HK-2 (cell line): ENCODE measurements at regions not wholly inside any gene's neighbourhood (a gene's known extent, or its start where the extent isn't known, plus 50 kb on each side); places are given as distances from the start of the nearest gene placed in this dataset.

Experiments used
- DNase-seq: peaks from one replicate; pipeline ENCODE4 v3.0.0-alpha.2; 2018; ENCODE audit not compliant: unreplicated experiment

GRCh38 chr7:25844102-25844870 lies 307.7 kb upstream of the NFE2L3 start:
- no peak for DNase-seq

DNA sequence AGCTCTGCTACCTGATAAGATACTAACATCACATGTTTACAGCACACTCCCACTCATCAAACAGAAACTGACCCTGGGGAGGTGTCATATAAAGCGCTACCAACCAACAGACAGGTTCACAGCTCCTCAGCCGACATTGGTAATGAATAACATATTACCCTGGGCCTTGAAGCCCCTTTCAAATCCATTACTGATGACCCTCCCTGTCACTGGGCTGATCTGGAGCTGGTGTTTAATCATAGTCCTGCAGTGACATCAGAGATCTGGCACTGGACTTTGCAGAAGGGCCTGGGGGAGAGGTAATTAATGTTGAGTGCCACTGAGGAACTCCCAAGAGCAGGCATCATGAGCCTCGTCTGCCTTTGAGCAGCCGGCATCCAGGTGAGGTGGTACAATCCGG lies 306.5 kb upstream of the NFE2L3 start:
- DNase-seq, result no peak

DNA sequence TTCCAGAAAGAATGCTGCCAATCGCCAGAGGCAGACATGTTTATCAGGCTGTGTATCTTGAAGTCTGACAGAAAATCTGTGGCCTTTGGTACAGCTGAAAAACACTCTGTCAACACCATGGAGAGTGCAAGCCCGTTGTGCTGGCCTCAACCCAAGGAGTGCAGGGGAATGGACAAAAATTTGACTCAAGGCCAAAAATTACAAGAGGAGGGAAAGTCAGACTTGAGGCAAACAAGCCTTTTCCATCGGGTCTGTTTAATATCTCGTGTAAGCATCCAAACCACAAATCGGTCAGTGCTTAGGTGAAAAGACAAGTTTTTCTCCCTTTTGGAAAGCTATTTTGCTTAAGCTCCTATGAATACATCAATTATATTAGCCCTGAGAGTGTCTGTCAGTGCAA lies 305.3 kb upstream of the NFE2L3 start:
- DNase-seq, result no peak

DNA sequence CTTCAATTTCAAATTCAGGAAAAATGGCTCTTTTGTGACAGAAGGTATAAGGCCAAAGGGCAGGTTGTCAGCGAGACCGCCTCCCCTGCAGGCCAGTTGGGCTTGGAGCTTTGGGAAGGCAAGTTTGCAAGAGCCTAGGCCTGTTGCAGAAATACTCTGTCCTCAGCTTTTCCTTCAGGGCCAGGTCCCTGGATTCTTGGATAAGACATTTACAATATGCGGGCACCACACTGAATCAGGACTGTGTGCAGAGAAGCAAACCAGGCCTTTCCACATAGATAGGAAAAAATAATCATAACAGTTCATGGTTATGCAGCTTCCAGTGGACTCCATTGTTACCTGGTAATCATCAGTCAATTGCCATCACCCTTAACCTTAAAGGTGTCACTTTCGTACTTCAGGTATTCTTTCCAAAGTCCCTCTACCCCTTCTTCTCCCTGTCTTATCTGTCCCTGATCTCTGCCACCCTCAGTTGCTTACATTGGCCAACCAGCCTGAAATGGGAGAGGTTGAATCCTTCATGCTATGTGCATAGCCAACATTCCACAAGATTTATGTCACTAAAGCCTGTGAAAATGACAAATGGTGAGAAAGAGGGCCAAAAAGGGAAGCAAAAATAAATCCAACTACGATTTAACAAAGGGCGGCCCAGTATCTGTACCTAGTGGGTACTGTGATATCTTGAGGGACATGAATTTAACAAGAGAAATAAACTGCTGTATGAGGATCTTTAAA lies 304.5 kb upstream of the NFE2L3 start:
- no peak for DNase-seq

- DNase-seq, result peak; percentile 72
Measured at GRCh38 chr7:25849500-25850184, 302.4 kb upstream of the NFE2L3 start.

DNA sequence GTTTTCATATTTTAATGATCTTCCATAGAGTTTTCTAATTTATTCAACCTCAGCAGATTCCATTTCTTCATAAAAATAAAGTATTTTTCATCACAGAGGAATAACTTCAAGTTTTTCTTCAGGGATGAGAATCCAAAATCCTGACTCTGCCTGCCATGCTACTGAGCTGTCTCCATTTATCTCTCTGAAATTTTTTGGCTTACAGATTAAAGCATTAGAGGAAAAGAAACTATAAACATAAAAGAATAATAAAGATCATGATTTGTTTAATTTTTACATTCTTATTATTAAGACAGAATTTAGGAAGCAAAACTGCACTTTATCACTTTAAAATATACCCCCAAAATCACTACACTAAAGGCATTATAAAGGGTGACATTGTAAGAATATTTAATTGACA lies 301.8 kb upstream of the NFE2L3 start:
- DNase-seq, result no peak

DNA sequence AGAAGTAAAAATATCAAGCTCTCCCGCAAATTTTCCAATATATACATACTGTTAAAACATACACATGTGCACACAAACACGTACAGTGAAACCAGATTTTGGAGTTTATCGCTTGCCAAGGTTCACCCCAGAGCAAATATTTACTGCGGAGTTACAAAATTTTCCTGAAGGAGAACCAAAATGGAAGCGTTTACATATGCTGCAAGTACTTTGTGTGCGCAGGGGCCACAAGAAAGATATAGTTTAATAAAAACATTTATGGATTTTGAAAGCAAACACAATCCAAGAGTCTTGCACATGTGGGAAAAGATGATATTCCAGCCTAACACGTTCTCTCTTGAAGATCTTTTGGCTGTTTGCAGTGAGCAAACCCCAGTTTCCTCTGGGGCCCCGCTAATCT lies 301.3 kb upstream of the NFE2L3 start:
- DNase-seq, result no peak

DNA sequence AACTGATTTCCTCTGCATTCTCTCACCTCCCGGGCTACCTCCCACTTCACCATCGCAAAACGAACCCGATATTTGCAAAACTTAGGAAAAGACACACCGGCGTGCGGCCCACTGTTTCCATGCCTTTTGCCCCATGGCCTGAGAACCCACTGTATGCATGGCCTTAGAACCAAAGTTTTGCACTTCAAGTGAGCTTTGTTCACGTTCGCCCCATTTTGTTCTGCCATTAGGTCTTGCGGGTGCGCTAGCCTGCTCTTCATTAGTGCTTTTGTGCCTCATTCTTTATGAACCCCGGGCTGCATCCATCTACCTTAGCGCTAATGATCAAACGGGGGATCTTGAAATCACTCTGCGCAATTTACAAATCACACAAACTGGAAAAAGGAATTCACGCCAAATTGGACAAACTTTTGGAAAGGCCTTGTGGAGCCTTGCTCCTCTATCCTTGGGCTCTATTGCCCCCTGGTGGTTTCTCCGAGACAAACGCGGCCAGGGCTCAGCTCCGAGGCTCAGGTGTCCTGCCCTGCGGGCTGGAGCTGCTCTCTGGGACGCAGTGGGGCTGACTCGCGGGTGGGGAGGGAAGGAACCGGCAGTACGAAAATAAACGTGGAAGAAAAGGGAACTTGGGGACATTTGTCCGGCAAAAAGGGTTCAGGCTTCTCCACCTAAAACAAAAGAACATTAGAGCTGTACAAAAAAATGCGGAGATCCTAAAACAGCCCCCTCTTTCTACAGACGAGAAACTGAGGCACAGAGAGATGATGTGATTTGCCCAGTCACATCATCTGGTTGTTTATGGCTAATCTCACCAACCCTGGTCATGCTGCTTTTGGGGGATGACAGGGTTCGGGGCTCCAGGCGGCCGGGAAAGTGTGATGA lies 300.4 kb upstream of the NFE2L3 start:
- DNase-seq, result peak; percentile 88

DNA sequence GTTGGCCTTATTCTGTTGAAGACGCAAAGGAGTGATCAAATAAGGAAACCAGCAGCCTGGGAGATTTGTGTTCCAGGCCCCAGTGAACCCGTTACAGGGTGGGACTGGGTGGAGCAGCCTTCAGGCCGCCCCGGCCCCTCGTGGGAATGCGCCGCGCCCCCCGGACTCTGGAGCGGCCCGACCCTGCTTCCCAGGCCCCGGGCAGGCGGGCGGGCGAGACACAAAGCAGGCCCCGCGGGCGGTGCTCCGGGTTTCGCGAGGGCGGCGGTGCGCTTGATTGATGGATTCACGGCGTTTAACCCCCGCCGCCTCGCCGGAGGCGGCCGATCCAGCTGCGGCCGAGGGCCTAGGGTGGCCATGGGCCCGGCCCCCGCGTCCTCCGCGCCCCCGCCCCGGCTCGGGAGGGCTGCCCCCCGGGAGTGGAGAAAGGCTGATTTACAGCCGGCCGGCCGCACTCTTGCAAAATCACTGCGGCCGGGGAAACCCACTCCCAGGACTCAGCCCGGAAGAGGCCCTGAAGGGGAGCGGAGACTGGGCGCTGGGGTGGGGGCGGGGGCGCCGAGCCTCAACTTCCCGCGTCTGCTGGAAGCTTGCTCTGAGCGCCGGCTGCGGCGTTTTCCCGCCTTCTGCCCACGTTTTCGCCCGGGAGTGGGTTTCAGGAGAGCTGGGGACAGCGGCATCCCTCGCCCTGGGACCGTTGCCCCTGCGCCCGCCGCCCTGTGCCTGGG lies 299.6 kb upstream of the NFE2L3 start:
- no peak for DNase-seq

GRCh38 chr7:25852939-25853271 lies 299.1 kb upstream of the NFE2L3 start:
- DNase-seq, result no peak

DNA sequence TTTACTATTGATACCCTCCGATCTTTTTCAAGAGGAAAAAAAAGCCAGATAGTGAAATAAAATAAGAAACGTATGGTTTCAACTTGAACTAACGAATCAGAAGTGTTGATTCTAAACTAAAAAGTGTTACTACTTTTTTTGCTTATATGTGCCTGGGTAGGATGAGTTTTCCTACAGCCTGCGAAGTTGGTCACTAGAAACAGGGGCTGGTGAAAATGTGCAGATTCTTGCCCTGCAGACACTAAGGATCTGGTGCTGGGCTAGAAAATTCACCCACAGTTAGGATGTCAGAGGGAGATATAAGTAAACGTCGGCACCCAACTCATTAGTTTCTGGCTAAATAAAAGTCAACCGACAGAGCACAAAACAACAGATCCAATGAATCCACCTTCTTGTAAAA lies 298.7 kb upstream of the NFE2L3 start:
- DNase-seq, result no peak

DNA sequence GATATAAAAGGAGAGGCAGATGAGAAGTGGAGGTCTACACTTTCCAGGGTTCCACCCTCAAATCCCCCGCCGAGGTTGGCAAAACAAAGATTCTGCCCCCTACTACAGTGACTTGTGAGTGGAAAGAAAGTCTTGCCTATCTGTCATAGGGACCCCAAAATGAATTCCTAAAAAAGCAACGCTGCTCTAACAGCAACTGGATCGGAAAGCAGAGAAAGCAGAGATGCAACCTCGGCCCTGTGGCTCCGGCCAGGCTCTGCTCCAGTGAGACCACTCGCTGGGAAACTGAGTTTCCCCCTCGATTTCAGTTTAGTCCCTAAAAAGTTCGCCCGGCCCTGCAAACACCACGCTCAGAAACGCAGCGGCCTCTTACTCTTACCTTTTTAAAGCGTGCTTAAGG lies 297.9 kb upstream of the NFE2L3 start:
- DNase-seq, result no peak

GRCh38 chr7:25854608-25855497 lies 297.1 kb upstream of the NFE2L3 start:
- peak; percentile 82 for DNase-seq

GRCh38 chr7:25855854-25856782 lies 295.9 kb upstream of the NFE2L3 start:
- DNase-seq, result no peak

DNA sequence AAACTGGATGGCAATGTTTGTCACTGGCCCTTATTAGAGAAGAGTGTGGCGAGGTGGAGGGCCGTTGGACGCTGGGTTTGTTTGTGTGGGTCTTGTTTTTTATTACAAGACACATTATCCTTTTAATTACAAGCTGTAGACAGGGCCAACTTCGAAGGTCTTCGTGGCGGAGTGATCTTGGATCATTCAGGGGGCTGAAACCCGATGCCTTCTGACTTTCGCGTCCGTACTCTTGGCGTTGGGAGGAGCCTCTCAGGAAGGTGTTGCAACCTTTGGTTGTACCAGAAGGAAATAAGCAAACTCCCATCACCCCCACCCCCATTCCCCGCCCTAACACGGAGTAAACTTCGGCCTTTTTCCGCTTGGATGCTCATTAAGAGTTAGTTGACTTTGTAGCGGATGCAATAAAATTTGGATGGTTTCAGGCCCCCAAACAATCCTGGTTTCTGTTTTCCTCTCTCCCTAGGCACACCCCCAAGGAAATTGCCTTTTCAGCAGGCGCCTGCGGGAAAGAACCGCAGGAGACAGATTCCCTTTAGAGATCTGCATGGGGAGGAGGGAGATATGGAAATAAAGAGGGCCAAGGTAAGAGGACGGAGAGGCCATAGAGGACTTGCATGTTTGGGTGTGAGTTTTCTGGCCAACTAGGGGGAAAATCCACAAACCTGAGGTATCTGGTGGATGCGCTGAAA lies 294.5 kb upstream of the NFE2L3 start:
- DNase-seq, result peak; percentile 63

DNA sequence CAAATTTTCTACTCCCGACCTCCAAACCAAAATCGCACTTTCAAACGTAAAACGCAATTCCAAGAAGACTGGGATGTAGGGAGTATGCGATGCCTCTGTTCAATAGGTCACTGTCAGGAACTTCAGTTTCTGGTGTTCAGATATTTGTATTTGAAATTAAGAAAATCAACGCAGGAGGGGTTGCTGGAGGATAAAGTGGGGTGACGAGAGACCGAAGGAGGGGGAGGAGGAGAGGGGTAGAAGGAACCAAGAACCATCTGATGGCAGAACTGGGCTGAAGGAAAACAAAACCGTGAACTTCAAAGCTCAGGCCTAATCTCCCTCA lies 293.8 kb upstream of the NFE2L3 start:
- DNase-seq, result no peak

GRCh38 chr7:25858525-25859411 lies 293.2 kb upstream of the NFE2L3 start:
- DNase-seq, result no peak
